CD4-positive, alpha-beta T cell (primary cell): ENCODE measurements at regions not wholly inside any gene's neighbourhood (a gene's known extent, or its start where the extent isn't known, plus 50 kb on each side); places are given as distances from the start of the nearest gene placed in this dataset.

Experiments used
- ATAC-seq: fragments of 200-7000 bp; cut with Tn5 transposase; one replicate; pipeline ENCODE4 v1.10.0; 2022; ENCODE audit warnings: mild to moderate bottlenecking; ENCODE audit not compliant: poor library complexity
- CTCF ChIA-PET: fragments of 350-600 bp; sonication (Branson Sonifier 250); formaldehyde crosslinking; loops from one replicate; lab custom pipeline; 2021; ENCODE audit warnings: antibody characterized with exemption, inconsistent platforms; lab: Charles Lee
- POLR2A ChIA-PET: fragments of 350-600 bp; sonication (Branson Sonifier 250); formaldehyde crosslinking; loops from one replicate; lab custom pipeline; 2021; ENCODE audit warnings: antibody characterized with exemption, inconsistent platforms; lab: Charles Lee
- DNase-seq, 14 experiments: peaks; one replicate each; pipeline ENCODE4 v3.0.0-alpha.2; 2013 to 2020; ENCODE audit warnings: mixed read lengths in 2 of 14
- H3K27ac ChIP-seq, 2 donors: one replicate each; pipeline versions ENCODE4 v1.5.1 to v1.7.0; 2013; ENCODE audit warnings: low read length in 2 of 2, low read depth in 1 of 2, mild to moderate bottlenecking in 1 of 2
- H3K27me3 ChIP-seq, 2 experiments: 1 replicate in 1 of 2; 2 replicates in 1 of 2; pipeline versions ENCODE4 v1.6.1 to v1.7.0; 2013; ENCODE audit warnings: low read length in 2 of 2, control low read depth in 1 of 2, mild to moderate bottlenecking in 1 of 2, moderate library complexity in 1 of 2; ENCODE audit not compliant: insufficient read depth in 2 of 2, control insufficient read depth in 1 of 2
- H3K36me3 ChIP-seq: one replicate; pipeline ENCODE4 v1.6.1; 2013; ENCODE audit warnings: low read length, control low read depth; ENCODE audit not compliant: insufficient read depth
- H3K4me1 ChIP-seq: one replicate; pipeline ENCODE4 v1.6.1; 2013; ENCODE audit warnings: low read length, control low read depth; ENCODE audit not compliant: insufficient read depth
- H3K4me3 ChIP-seq: one replicate; pipeline ENCODE4 v1.5.1; 2013; ENCODE audit warnings: mild to moderate bottlenecking, low read length, moderate library complexity
- H3K9me3 ChIP-seq, 2 experiments: 1 replicate in 1 of 2; 2 replicates in 1 of 2; pipeline versions ENCODE4 v1.6.1 to v1.7.0; 2013; ENCODE audit warnings: low read length in 2 of 2, mild to moderate bottlenecking in 2 of 2, control low read depth in 1 of 2, moderate library complexity in 1 of 2; ENCODE audit not compliant: control insufficient read depth in 1 of 2, insufficient read depth in 1 of 2
- H3K27ac Mint-ChIP-seq: one replicate; pipeline ENCODE4 v1.8.0; 2020; ENCODE audit warnings: mixed read lengths
- H3K27me3 Mint-ChIP-seq: one replicate; pipeline ENCODE4 v1.8.0; 2021; ENCODE audit warnings: mixed read lengths
- H3K36me3 Mint-ChIP-seq: one replicate; pipeline ENCODE4 v1.8.0; 2021; ENCODE audit warnings: low read depth, mixed read lengths
- H3K4me1 Mint-ChIP-seq: one replicate; pipeline ENCODE4 v1.8.0; 2021; ENCODE audit warnings: low read depth, mixed read lengths
- H3K4me3 Mint-ChIP-seq: one replicate; pipeline ENCODE4 v1.8.0; 2020; ENCODE audit warnings: mild to moderate bottlenecking, mixed read lengths
- H3K9me3 Mint-ChIP-seq: one replicate; pipeline ENCODE4 v1.8.0; 2020; ENCODE audit warnings: mixed read lengths
- CTCF ChIP-seq: fragments of 200-600 bp; IDR thresholded peaks from one replicate; pipeline ENCODE4 v1.8.0; 2022; ENCODE audit warnings: antibody characterized with exemption, mild to moderate bottlenecking
- intact Hi-C, 2 experiments: fragments of 100-400 bp; cut with DNase I in 1 of 2; cut with micrococcal nuclease in 1 of 2; formaldehyde crosslinking; loops; one replicate each; pipeline versions ENCODE4 v1.15.1 to v1.9.0; 2023 to 2025; cut with DNase I, micrococcal nuclease

- ChIA-PET CTCF (no interaction called here), POLR2A (no interaction called here)
- DNase-seq (no peak), ATAC-seq (no peak)
- Mint-ChIP-seq H3K36me3 (no peaks in the 10 kb centered on the region), H3K9me3 (no peaks in the 10 kb centered on the region), H3K27me3 (no peaks in the 10 kb centered on the region), H3K4me1 (no peaks in the 10 kb centered on the region), H3K4me3 (no peak overlapping the region), H3K27ac (no peak overlapping the region)
- Histone ChIP-seq H3K27ac (no peak overlapping the region), H3K9me3 (peaks cover 0 to 6% of the 10 kb centered on the region in 2 experiments), H3K27me3 (no peaks in the 10 kb centered on the region), H3K4me1 (no peaks in the 10 kb centered on the region), H3K36me3 (no peaks in the 10 kb centered on the region), H3K4me3 (no peak overlapping the region)
- intact Hi-C loops = no loop called here
- no peak for TF ChIP-seq CTCF
Measured at GRCh38 chr1:121471523-121471922, 286.7 kb downstream of the SRGAP2C start.

- ATAC-seq (no peak), DNase-seq (no peak)
- Mint-ChIP-seq H3K4me3 (no peak overlapping the region), H3K27ac (no peak overlapping the region), H3K27me3 (no peaks in the 10 kb centered on the region), H3K36me3 (no peaks in the 10 kb centered on the region), H3K4me1 (no peaks in the 10 kb centered on the region), H3K9me3 (no peaks in the 10 kb centered on the region)
- Histone ChIP-seq H3K9me3 (peaks cover 0 to 8% of the 10 kb centered on the region in 2 experiments), H3K27ac (no peak overlapping the region), H3K27me3 (no peaks in the 10 kb centered on the region), H3K36me3 (no peaks in the 10 kb centered on the region), H3K4me1 (no peaks in the 10 kb centered on the region), H3K4me3 (no peak overlapping the region)
- intact Hi-C loops = loop anchor here in 1 of 2 experiments (2.0 kb wide), 1 partner anchor 17 kb away; no protein-coding TSS in a partner anchor
- CTCF ChIA-PET = no interaction called here
- POLR2A ChIA-PET = no interaction called here
- no peak for TF ChIP-seq CTCF
Measured at GRCh38 chr1:121472017-121472416, 287.2 kb downstream of the SRGAP2C start.

GRCh38 chr1:121483234-121483633, 298.5 kb downstream of the SRGAP2C start:
- Histone ChIP-seq H3K4me1 (no peaks in the 10 kb centered on the region), H3K27ac (no peak overlapping the region), H3K27me3 (no peaks in the 10 kb centered on the region), H3K4me3 (no peak overlapping the region), H3K9me3 (peaks cover 0 to 5% of the 10 kb centered on the region in 2 experiments), H3K36me3 (no peaks in the 10 kb centered on the region)
- Mint-ChIP-seq H3K4me3 (no peak overlapping the region), H3K9me3 (peaks cover 3% of the 10 kb centered on the region), H3K36me3 (no peaks in the 10 kb centered on the region), H3K27ac (no peak overlapping the region), H3K27me3 (no peaks in the 10 kb centered on the region), H3K4me1 (no peaks in the 10 kb centered on the region)
- no peak for TF ChIP-seq CTCF
- intact Hi-C loops = no loop called here
- CTCF ChIA-PET = no interaction called here
- POLR2A ChIA-PET = no interaction called here
- no peak for ATAC-seq
- no peak for DNase-seq
